ENCODE measurements at regions not wholly inside any gene's neighbourhood (a gene's known extent, or its start where the extent isn't known, plus 50 kb on each side); places are given as distances from the start of the nearest gene placed in this dataset.

- TF ChIP-seq REST (IDR thresholded peaks at IDR 0.05; ENCODE audit: insufficient read depth in 1 of 2, low read depth in 2 of 2, low read length in 1 of 2) = no peak
- no peak for TF ChIP-seq TCF7L2 (IDR thresholded peaks at IDR 0.05; ENCODE audit: low read depth, low read length)
- no peak for TF ChIP-seq CTCF (IDR thresholded peaks at IDR 0.05)
- TF ChIP-seq POLR2AphosphoS5 (IDR thresholded peaks at IDR 0.05; ENCODE audit: low read depth, low read length) = no peak
Observed at GRCh38 chrX:13911586-13911985, 94.7 kb upstream of the GPM6B start.
